Testis (tissue), 2 donors: ENCODE measurements at regions not wholly inside any gene's neighbourhood (a gene's known extent, or its start where the extent isn't known, plus 50 kb on each side); places are given as distances from the start of the nearest gene placed in this dataset.

Experiments
- CTCF ChIP-seq, 3 experiments: fragments of 450-650 bp in 2 of 3; fragments of 200-600 bp in 1 of 3; sonication (generic) in 1 of 3; IDR thresholded peaks; one replicate each; pipeline ENCODE4 v1.5.1; 2016 to 2019; ENCODE audit warnings: antibody characterized with exemption in 3 of 3, mild to moderate bottlenecking in 2 of 3, moderate library complexity in 1 of 3
- POLR2A ChIP-seq: fragments of 450-650 bp; IDR thresholded peaks from one replicate; pipeline ENCODE4 v1.6.1; 2017; ENCODE audit warnings: antibody characterized with exemption, mild to moderate bottlenecking, moderate library complexity

DNA sequence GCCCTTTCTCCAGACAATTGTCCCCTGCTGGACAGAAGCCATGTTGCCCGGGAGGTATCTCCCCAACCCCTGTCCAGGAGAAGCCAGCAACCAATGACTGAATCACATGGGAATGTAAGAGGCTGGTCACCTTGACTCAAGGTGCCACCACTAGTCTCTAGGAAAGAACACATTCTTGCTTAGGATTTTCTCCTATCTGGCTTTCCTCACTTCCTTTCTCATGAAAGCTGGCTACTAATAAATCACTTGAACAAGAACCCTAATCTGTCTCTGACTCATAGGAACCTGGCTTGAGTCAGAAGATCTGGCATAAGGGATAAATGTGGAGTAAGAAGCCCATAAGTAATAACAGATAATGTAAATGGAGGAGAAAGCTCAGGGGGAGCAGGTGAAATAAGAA lies 101.4 kb upstream of the C11orf87 start:
- TF ChIP-seq CTCF (IDR thresholded peaks at IDR 0.05), result no peak
- TF ChIP-seq POLR2A, result no peak
